MM.1S (cell line): ENCODE measurements at regions not wholly inside any gene's neighbourhood (a gene's known extent, or its start where the extent isn't known, plus 50 kb on each side); places are given as distances from the start of the nearest gene placed in this dataset.

Source experiments
- DNase-seq: peaks from one replicate; pipeline ENCODE4 v3.0.0-alpha.2; 2015
- H2AFZ ChIP-seq: fragments of 300-600 bp; sonication (generic); 2 replicates; pipeline ENCODE4 v1.6.0; 2016; ENCODE audit warnings: antibody characterized with exemption, low read length
- H3F3A ChIP-seq: fragments of 300-600 bp; sonication (generic); 2 replicates; pipeline ENCODE4 v1.6.1; 2016; ENCODE audit warnings: mild to moderate bottlenecking, antibody characterized with exemption, low read length, moderate library complexity, mixed read lengths; ENCODE audit not compliant: insufficient read depth
- H3K27ac ChIP-seq: fragments of 300-600 bp; sonication (generic); 2 replicates; pipeline ENCODE4 v1.5.1; 2016; ENCODE audit warnings: mild to moderate bottlenecking, low read length
- H3K27me3 ChIP-seq: fragments of 300-600 bp; sonication (generic); replicated peaks from 2 replicates; pipeline ENCODE4 v1.6.0; 2016; ENCODE audit warnings: low read length; ENCODE audit not compliant: insufficient read depth
- H3K36me3 ChIP-seq: fragments of 300-600 bp; sonication (generic); replicated peaks from 2 replicates; pipeline ENCODE4 v1.6.1; 2016; ENCODE audit warnings: mild to moderate bottlenecking, low read length, mixed read lengths; ENCODE audit not compliant: insufficient read depth
- H3K4me1 ChIP-seq: fragments of 300-600 bp; sonication (generic); 2 replicates; pipeline ENCODE4 v1.6.1; 2016; ENCODE audit warnings: low read length, mixed read lengths
- H3K4me2 ChIP-seq: fragments of 300-600 bp; sonication (generic); 2 replicates; pipeline ENCODE4 v1.6.0; 2016; ENCODE audit warnings: low read depth, low read length
- H3K4me3 ChIP-seq: fragments of 300-600 bp; sonication (generic); 2 replicates; pipeline ENCODE4 v1.5.1; 2016; ENCODE audit warnings: low read length, mixed read lengths
- H3K79me2 ChIP-seq: fragments of 300-600 bp; sonication (generic); 2 replicates; pipeline ENCODE4 v1.6.1; 2016; ENCODE audit warnings: mixed run types, low read length, mixed read lengths
- H3K9ac ChIP-seq: fragments of 300-600 bp; sonication (generic); 2 replicates; pipeline ENCODE4 v1.6.1; 2016; ENCODE audit warnings: low read length, mixed read lengths
- H3K9me2 ChIP-seq: fragments of 300-600 bp; sonication (generic); replicated peaks from 2 replicates; pipeline ENCODE4 v1.6.1; 2016; ENCODE audit warnings: mild to moderate bottlenecking, low read length, mixed read lengths; ENCODE audit not compliant: insufficient read depth
- H3K9me3 ChIP-seq: fragments of 300-600 bp; sonication (generic); replicated peaks from 2 replicates; pipeline ENCODE4 v1.6.1; 2016; ENCODE audit warnings: mild to moderate bottlenecking, low read length, mixed read lengths; ENCODE audit not compliant: insufficient read depth
- H4K20me1 ChIP-seq: fragments of 300-600 bp; sonication (generic); 2 replicates; pipeline ENCODE4 v1.6.1; 2016; ENCODE audit warnings: mild to moderate bottlenecking, low read length, moderate library complexity, mixed read lengths; ENCODE audit not compliant: insufficient read depth
- EZH2 ChIP-seq: fragments of 300-600 bp; sonication (generic); optimal IDR thresholded peaks from 2 replicates; pipeline ENCODE3; 2017; ENCODE audit warnings: low read depth, mild to moderate bottlenecking, antibody characterized with exemption, low read length, mixed read lengths
- EZH2phosphoT487 ChIP-seq: fragments of 300-600 bp; sonication (generic); IDR thresholded peaks from 2 replicates; pipeline ENCODE4 v1.6.1; 2018; ENCODE audit warnings: antibody characterized with exemption, low read length
- TF ChIP-seq, protein P1 (sequence below): fragments of 300-600 bp; sonication (generic); IDR thresholded peaks from 2 replicates; pipeline ENCODE4 v1.5.1; 2016; ENCODE audit warnings: antibody characterized with exemption, low read length, mixed read lengths

DNA sequence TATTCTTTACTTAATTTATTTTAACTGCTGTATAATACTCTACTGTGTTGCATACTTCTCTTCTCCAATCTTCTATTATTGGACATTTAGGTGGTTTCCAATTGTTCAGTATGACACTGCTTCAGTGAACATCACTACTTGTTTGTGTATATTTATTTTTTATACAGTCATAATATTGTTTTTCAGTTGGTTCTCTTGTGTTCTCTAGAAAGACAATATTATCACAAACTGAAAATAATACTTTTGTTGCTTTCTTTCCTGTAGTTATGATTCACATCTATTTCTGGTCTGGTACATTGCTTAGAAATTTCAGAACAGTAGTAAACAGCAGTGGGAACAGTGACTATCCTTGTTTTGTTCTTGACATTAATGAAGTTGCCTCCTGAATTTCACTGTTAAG is 62.8 kb upstream of the GTSF1L start:
- Histone ChIP-seq H3K4me1 (peaks cover 14% of the 10 kb centered on the region), H3K27me3 (no peaks in the 10 kb centered on the region), H3K4me3 (no peak overlapping the region), H3K79me2 (no peaks in the 10 kb centered on the region), H3F3A (no peaks in the 10 kb centered on the region; the same call in 1 of the 2 replicates), H3K4me2 (no peak overlapping the region; the same call in 1 of the 2 replicates), H3K9me3 (no peaks in the 10 kb centered on the region), H2AFZ (no peak overlapping the region), H3K9me2 (no peaks in the 10 kb centered on the region), H3K36me3 (no peaks in the 10 kb centered on the region), H3K27ac (no peak overlapping the region), H4K20me1 (no peaks in the 10 kb centered on the region), H3K9ac (no peak overlapping the region)
- TF ChIP-seq EZH2 (no peak), EZH2phosphoT487 (no peak)
- TF ChIP-seq, protein P1, sequence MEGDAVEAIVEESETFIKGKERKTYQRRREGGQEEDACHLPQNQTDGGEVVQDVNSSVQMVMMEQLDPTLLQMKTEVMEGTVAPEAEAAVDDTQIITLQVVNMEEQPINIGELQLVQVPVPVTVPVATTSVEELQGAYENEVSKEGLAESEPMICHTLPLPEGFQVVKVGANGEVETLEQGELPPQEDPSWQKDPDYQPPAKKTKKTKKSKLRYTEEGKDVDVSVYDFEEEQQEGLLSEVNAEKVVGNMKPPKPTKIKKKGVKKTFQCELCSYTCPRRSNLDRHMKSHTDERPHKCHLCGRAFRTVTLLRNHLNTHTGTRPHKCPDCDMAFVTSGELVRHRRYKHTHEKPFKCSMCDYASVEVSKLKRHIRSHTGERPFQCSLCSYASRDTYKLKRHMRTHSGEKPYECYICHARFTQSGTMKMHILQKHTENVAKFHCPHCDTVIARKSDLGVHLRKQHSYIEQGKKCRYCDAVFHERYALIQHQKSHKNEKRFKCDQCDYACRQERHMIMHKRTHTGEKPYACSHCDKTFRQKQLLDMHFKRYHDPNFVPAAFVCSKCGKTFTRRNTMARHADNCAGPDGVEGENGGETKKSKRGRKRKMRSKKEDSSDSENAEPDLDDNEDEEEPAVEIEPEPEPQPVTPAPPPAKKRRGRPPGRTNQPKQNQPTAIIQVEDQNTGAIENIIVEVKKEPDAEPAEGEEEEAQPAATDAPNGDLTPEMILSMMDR = no peak
- peak; percentile 7 for DNase-seq

DNA sequence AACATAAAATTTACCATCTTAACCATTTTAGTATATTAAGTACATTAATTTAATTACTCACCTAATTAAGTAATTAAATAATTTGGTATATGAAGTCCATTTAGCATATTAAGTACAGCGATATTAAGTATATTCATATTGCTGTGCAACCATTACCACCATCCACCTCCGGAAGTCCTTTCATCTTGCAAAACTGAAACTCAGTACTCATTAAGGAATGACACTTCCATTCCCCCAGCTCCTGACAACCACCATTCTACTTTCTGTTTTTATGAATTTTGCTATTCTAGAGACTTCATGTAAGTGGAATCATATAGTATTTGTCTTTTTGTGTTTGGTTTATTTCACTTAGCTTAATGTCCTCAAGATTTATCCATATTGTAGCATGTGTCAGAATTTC is 61.1 kb upstream of the GTSF1L start:
- Histone ChIP-seq H3K79me2 (no peaks in the 10 kb centered on the region), H4K20me1 (no peaks in the 10 kb centered on the region), H2AFZ (no peak overlapping the region), H3K4me2 (no peak overlapping the region), H3K9me2 (no peaks in the 10 kb centered on the region), H3K4me1 (peaks cover 14% of the 10 kb centered on the region), H3F3A (no peaks in the 10 kb centered on the region; the same call in 1 of the 2 replicates), H3K4me3 (no peak overlapping the region), H3K36me3 (no peaks in the 10 kb centered on the region), H3K9me3 (no peaks in the 10 kb centered on the region), H3K27me3 (no peaks in the 10 kb centered on the region), H3K9ac (no peak overlapping the region), H3K27ac (no peak overlapping the region)
- no peak for TF ChIP-seq EZH2
- TF ChIP-seq, protein P1 = no peak
- TF ChIP-seq EZH2phosphoT487 = no peak
- DNase-seq = peak; percentile 40

DNA sequence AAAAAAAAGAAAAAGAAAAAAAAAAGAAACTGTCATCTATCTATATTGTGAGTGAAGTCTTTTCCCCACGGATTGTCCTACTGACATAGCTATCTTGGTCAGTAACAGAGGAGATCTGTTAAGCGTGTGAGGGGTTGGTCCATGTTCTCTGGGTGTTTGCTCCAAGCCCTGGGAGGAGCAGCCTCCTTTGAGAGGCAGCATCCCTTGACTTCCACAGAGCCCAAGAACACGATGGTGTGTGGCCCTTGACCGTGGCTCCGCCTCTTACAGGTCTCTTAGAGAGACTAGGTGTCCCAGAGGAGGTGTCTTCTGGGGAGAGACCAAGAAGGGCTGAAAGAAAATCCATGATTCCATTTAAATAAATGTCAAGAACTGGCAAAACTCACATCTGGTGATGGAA is 60.1 kb upstream of the GTSF1L start:
- no peak overlapping the region for H3K9ac ChIP-seq
- no peak overlapping the region for H3K27ac ChIP-seq
- H3K4me3 ChIP-seq = no peak overlapping the region
- H3K9me3 ChIP-seq = no peaks in the 10 kb centered on the region
- H3K9me2 ChIP-seq = no peaks in the 10 kb centered on the region
- no peak overlapping the region for H2AFZ ChIP-seq
- no peak for DNase-seq
- no peaks in the 10 kb centered on the region for H3K36me3 ChIP-seq
- no peaks in the 10 kb centered on the region for H3K79me2 ChIP-seq
- H3K4me2 ChIP-seq = no peak overlapping the region
- H3K4me1 ChIP-seq = peaks cover 14% of the 10 kb centered on the region
- H4K20me1 ChIP-seq = no peaks in the 10 kb centered on the region
- no peaks in the 10 kb centered on the region for H3K27me3 ChIP-seq
- H3F3A ChIP-seq = no peaks in the 10 kb centered on the region; the same call in 1 of the 2 replicates
- TF ChIP-seq EZH2 = no peak
- TF ChIP-seq, protein P1 = no peak
- no peak for TF ChIP-seq EZH2phosphoT487
